Activated effector memory CD4-positive, alpha-beta T cell treated with anti-CD3 and anti-CD28 coated beads, Interleukin-2, amount 50 U/mL, for 16 hours (primary cell): ENCODE measurements at regions not wholly inside any gene's neighbourhood (a gene's known extent, or its start where the extent isn't known, plus 50 kb on each side); places are given as distances from the start of the nearest gene placed in this dataset.
"Not testable (repeated sequence)": the region's sequence is repeated elsewhere in the genome, so short reads cannot be mapped to it uniquely, and the experiment has no call there.

Experiments
- DNase-seq: peaks from one replicate; pipeline ENCODE4 v3.0.0-alpha.2; 2020

DNA sequence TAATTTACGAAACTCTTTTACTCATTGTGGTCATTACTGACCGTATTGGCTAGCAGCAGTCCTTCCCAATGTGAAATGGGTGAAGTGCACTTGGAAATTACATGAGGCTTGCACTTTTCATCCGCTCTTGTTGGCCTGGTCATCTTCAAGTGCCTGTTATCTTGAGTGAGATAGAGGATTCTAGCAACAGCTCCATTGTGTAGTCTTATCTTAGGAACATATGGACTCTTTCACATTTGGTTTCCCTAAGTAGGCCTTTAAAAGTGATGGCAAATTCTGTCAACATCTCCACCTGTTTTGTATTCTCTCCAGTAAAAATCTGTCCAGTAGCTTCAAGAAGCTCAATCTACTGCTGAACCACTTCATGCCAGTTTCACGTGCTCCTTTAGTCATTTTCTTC, 114.8 kb upstream of the MARCKS start:
- DNase-seq: no peak

- DNase-seq: no peak
Measured at GRCh38 chr6:113744861-113745260, 112.3 kb upstream of the MARCKS start.

GRCh38 chr6:113750151-113750855, 106.8 kb upstream of the MARCKS start:
- DNase-seq: no peak

DNA sequence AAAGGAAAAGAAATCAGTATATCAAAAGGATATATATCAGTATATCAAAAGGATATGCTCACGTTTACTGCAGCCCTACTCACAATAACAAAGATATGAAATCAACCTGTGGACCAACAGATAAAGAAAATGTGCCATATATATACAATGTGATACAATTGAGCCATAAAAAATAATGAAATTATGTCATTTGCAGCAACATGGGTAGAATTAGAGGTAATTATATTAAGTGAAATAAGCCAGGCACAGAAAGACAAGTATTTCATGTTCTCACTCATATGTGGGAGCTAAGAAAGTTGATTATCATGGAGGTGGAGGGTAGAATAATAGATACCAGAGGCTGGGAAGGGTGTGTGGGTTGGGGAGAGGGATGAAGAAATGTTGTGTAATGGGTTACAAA, 102.9 kb upstream of the MARCKS start:
- no peak for DNase-seq

DNA sequence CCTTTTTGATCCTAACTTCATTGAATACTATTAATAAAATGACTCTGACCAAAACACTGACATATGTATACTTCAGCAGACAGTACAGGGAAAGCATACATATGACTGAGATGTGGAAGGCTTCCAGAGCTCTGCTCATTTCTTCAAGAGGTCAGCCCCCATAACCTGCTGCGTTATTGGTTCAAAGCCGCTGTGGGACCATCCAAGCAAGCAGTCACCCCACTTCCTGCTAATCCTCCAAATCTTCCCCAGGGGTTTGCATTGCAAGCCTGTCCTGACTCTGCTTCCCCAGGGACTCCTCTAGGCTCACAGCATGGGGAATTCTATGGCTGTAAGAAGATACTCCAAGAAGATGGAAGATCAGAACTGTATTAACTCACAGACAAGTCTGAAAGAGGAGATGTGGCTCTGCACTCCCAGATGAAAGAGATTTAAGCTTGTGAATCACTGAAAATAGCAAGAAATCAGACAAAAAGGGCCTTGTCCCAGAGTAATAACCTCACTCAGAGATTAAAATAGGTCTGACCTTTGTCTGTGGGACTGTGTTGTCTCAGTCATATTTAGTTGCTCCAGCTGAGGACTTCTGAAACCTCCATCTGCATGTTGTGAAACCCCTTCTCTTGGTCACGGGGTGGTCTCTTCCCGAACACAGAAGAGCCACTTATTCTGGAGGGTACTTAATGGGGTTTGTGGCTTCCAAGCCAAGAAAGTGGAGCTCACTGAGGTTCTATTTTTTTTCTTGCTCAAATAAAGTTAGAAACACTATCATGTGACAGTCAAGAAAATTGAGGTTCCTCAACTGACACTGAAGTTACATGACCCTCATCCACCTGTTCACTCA, 101.5 kb upstream of the MARCKS start:
- DNase-seq: no peak

GRCh38 chr6:113756290-113756665, 100.9 kb upstream of the MARCKS start:
- DNase-seq: no peak

GRCh38 chr6:113758214-113758613, 98.9 kb upstream of the MARCKS start:
- DNase-seq: no peak

GRCh38 chr6:113758826-113759574, 98.1 kb upstream of the MARCKS start:
- DNase-seq: no peak

- no peak for DNase-seq
Measured at GRCh38 chr6:113762641-113763040, 94.5 kb upstream of the MARCKS start.

DNA sequence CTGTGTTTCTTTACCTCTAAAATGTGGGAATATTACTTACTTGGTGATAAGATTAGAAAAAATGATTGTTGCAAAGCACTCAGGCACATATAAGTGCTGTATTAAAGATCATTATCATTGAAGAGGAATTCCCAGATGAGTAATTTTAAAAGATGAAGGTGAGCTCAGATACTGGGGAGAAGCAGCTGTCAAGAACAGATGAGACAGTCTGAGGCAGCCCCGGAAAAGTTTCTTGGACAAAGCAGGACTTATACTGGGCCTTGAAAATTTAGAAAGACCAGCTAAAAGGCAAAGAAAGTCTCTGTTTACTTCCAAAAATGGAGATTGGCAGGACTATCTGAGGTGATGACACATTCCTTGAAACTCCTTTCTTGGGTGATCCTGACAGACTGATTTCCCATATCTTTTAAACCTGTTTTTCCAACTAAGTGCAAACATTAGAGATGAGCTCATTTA, 93.8 kb upstream of the MARCKS start:
- no peak for DNase-seq

DNA sequence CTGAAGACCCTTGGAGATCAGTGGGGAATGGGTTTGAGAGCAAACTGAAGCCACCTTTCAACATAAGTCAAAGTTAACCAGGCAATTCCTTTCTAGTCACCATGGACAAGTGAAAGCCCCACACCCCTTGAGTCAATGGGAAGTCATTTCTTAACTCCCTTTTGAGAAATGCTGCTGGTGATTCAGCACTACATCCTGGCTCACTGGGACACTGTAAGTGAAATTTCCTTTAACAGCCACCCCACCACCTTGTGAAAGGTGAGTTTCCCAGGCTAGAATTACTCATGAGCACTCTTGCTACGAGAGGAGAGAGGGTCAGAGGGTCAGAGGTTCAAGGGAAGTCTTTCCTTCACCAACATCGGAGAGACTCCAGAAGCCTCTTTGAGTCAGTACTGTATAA, 93.3 kb upstream of the MARCKS start:
- no peak for DNase-seq

- DNase-seq: no peak
Measured at GRCh38 chr6:113765909-113766308, 91.2 kb upstream of the MARCKS start.

- DNase-seq: no peak
Measured at GRCh38 chr6:113767985-113768384, 89.2 kb upstream of the MARCKS start.

DNA sequence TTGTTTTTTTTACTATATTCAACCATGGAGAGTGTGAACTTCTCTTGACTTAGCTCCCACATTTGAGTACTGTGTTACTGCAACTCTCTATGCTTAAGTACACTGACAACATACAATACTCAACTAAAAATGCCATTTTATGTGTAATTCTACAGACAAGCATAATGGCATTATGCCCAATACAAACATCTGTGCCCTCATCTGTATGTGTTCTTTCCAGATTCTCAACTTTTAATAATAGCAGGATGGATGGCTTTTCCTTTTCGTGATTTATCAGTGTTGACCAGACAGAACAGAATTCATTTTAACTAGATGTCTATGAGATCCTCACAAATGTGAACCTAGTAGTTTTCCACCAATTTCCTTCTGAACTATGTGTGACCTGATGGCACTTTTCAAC, 84.2 kb upstream of the MARCKS start:
- DNase-seq: no peak

DNA sequence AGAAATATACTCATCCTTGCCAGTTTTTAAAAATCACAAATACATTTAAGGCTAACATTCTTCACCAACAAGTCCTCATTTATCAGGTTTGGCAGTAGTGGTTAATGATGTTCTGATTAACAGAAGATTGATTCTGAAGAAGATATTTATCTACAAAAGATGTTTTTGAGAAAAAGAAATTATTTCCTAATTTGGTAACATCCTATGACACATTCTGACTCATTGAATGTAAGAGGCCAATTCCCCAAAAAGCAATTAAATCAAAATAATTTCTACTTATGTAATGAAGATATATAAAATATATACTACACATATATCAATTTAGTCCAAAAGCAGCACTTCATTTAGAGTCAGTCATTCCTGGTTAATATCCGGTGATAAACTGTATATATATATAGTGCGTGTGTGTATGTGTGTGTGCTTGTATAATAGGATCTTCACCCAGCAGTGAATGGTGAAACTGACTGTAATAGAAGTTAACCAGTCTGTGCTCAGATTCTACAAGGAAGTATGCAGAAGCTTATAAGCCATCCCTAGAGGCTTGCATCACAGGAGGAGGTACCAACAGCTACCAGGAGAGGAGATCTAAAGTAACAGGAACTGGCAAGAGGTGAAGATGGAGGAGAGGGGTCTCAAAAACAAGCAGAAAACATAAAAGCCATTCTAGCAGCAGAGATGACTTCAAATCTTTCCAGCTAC, 82.9 kb upstream of the MARCKS start:
- DNase-seq: no peak

- DNase-seq: no peak
Measured at GRCh38 chr6:113776998-113777397, 80.1 kb upstream of the MARCKS start.

- DNase-seq: no peak
Measured at GRCh38 chr6:113777601-113778000, 79.5 kb upstream of the MARCKS start.

DNA sequence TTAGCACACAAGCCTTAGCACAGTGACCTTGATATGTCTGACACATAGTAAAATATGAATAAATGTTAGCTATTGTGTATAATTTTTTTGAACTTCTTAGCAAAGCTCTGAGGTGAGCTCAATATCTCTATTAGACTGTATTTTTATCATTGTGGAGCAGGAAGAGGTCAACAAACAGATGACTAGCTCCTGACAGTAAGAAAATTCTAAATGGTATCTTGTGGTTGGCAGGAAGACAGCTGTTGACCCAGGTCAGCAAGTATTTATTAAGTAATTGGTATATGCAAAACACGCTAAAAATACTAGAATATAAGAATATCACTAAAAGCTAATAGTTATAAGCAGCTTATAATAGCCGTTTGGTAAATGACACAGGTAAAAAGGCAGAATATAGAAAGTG, 77.5 kb upstream of the MARCKS start:
- no peak for DNase-seq

GRCh38 chr6:113782636-113783035, 74.5 kb upstream of the MARCKS start:
- no peak for DNase-seq

DNA sequence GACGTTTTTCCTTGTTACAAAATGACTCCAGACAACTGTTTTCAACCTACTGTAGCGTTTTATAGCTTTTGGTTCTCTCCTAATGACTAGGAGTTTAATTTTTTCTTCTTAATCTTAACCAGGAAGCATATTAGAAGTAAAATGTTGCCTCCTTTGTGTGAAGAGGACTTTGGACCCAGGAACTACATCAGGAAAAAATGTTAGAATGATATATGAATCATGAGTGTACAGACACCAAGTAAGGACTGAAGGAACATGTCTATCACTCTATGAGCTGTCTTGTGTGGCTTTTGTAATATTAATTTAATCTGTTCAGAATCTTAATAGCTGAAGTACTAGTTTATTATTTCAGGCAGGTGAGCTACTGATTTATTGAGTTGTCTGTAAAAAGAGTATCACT, 71.0 kb upstream of the MARCKS start:
- DNase-seq: no peak

- DNase-seq: no peak
Measured at GRCh38 chr6:113788586-113788985, 68.6 kb upstream of the MARCKS start.

GRCh38 chr6:113791225-113791624, 65.9 kb upstream of the MARCKS start:
- DNase-seq: not testable (repeated sequence)

DNA sequence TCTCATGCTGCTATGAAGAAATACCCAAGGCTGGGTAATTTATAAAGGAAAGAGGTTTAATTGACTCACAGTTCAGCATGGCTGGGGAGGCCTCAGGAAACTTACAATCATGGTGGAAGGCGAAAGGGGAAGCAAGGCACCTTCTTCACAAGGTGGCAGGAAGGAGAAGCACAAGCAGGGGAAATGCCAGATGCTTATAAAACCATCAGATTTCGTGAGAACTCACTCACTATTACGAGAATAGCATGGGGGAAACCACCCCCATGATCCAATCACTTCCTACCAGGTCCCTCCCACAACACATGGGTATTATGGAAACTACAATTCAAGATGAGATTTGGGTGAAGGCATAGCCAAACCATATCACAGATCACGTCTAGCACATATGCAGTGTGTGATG, 61.8 kb upstream of the MARCKS start:
- not testable (repeated sequence) for DNase-seq
